Stimulated activated CD8-positive, alpha-beta memory T cell treated with anti-CD3 and anti-CD28 coated beads, Interleukin-12 subunit alpha, Interleukin-12 subunit beta, amount 100 ng/mL, for 4 hours (primary cell): ENCODE measurements at regions not wholly inside any gene's neighbourhood (a gene's known extent, or its start where the extent isn't known, plus 50 kb on each side); places are given as distances from the start of the nearest gene placed in this dataset.

Source experiments
- DNase-seq: peaks from one replicate; pipeline ENCODE4 v3.0.0-alpha.2; 2020; ENCODE audit warnings: low read depth

- DNase-seq: no peak
These were observed 184.6 kb upstream of the DMAC1 start for GRCh38 chr9:7984203-7984602.

- DNase-seq: no peak
These were observed 183.9 kb upstream of the DMAC1 start for GRCh38 chr9:7983490-7983889.

GRCh38 chr9:7982907-7983306 lies 183.3 kb upstream of the DMAC1 start:
- no peak for DNase-seq

- DNase-seq: no peak
These were observed 181.2 kb upstream of the DMAC1 start for GRCh38 chr9:7980691-7981289.

- no peak for DNase-seq
These were observed 180.5 kb upstream of the DMAC1 start for GRCh38 chr9:7980041-7980440.

- DNase-seq: no peak
These were observed 180.0 kb upstream of the DMAC1 start for GRCh38 chr9:7979611-7980010.

GRCh38 chr9:7977586-7977985 lies 178.0 kb upstream of the DMAC1 start:
- no peak for DNase-seq

- DNase-seq: no peak
These were observed 177.3 kb upstream of the DMAC1 start for GRCh38 chr9:7976856-7977255.

- DNase-seq: peak; percentile 9
These were observed 176.7 kb upstream of the DMAC1 start for GRCh38 chr9:7976167-7976755.

- no peak for DNase-seq
These were observed 175.8 kb upstream of the DMAC1 start for GRCh38 chr9:7975336-7975735.

GRCh38 chr9:7974335-7974960 lies 174.9 kb upstream of the DMAC1 start:
- no peak for DNase-seq

GRCh38 chr9:7973123-7973522 lies 173.5 kb upstream of the DMAC1 start:
- no peak for DNase-seq

GRCh38 chr9:7970681-7971330 lies 171.2 kb upstream of the DMAC1 start:
- no peak for DNase-seq

- DNase-seq: no peak
These were observed 169.1 kb upstream of the DMAC1 start for GRCh38 chr9:7968687-7969086.

GRCh38 chr9:7967851-7968250 lies 168.3 kb upstream of the DMAC1 start:
- DNase-seq: no peak

GRCh38 chr9:7967093-7967827 lies 167.7 kb upstream of the DMAC1 start:
- DNase-seq: no peak

GRCh38 chr9:7965063-7965462 lies 165.5 kb upstream of the DMAC1 start:
- no peak for DNase-seq

GRCh38 chr9:7963026-7963425 lies 163.4 kb upstream of the DMAC1 start:
- DNase-seq: no peak

- no peak for DNase-seq
These were observed 161.5 kb upstream of the DMAC1 start for GRCh38 chr9:7961076-7961475.

GRCh38 chr9:7960320-7961050 lies 160.9 kb upstream of the DMAC1 start:
- no peak for DNase-seq

GRCh38 chr9:7957803-7958202 lies 158.2 kb upstream of the DMAC1 start:
- DNase-seq: no peak

- no peak for DNase-seq
These were observed 148.0 kb upstream of the DMAC1 start for GRCh38 chr9:7947577-7947976.
